GM12878 (cell line): ENCODE measurements at regions not wholly inside any gene's neighbourhood (a gene's known extent, or its start where the extent isn't known, plus 50 kb on each side); places are given as distances from the start of the nearest gene placed in this dataset.

Source experiments
- ATAC-seq: fragments of 200-7000 bp; cut with Tn5 transposase; 3 replicates; pipeline ENCODE4 v1.9.1; 2020; ENCODE audit warnings: mild to moderate bottlenecking, moderate library complexity
- BruUV-seq: library from RNA; stranded (reverse); fragments of 400-500 nt; replicated peaks from 2 replicates; lab custom pipeline; 2021; lab: Mats Ljungman, UMichigan
- CTCF ChIA-PET: fragments of 300-600 bp; sonication (Branson Sonifier 250); formaldehyde crosslinking; extraction: SDS; loops from one replicate; lab custom pipeline; 2021; ENCODE audit warnings: inconsistent platforms; lab: Yijun Ruan, JAX
- POLR2A ChIA-PET: fragments of 350-600 bp; formaldehyde crosslinking; extraction: SDS; loops from one replicate; lab custom pipeline; 2021; ENCODE audit warnings: inconsistent platforms; lab: Charles Lee
- RAD21 ChIA-PET: fragments of 300-600 bp; sonication (Branson Sonifier 250); formaldehyde crosslinking; loops from one replicate; lab custom pipeline; 2023; ENCODE audit warnings: antibody characterized with exemption; ENCODE audit not compliant: unreplicated experiment; lab: Charles Lee
- SMC1A ChIA-PET: fragments of 300-600 bp; sonication (Branson Sonifier 250); formaldehyde crosslinking; loops from one replicate; lab custom pipeline; 2023; ENCODE audit not compliant: unreplicated experiment, uncharacterized antibody; lab: Charles Lee
- DNase-seq: peaks from one replicate; pipeline ENCODE4 v3.0.0-alpha.2; 2011; ENCODE audit warnings: low read depth, low spot score
- FAIRE-seq: peaks from 3 replicates; lab custom pipeline; 2011; peaks lifted over from hg19 to GRCh38; lab: Jason Lieb, UNC
- H2AFZ ChIP-seq: 2 replicates; pipeline ENCODE4 v1.6.0; 2011; ENCODE audit warnings: low read depth, low read length, control low read depth; ENCODE audit not compliant: control insufficient read depth
- H3K27ac ChIP-seq: 2 replicates; pipeline ENCODE4 v1.5.1; 2011; ENCODE audit warnings: control low read depth; ENCODE audit not compliant: control insufficient read depth, insufficient read depth
- H3K27me3 ChIP-seq, 2 experiments: replicated peaks in 1 of 2; 2 replicates each; pipeline versions ENCODE4 v1.6.0 to v1.6.1; 2011; ENCODE audit warnings: low read length in 1 of 2; ENCODE audit not compliant: control insufficient read depth in 2 of 2, insufficient read depth in 2 of 2
- H3K36me3 ChIP-seq, 2 experiments: 2 replicates each; pipeline ENCODE4 v1.5.1; 2011; ENCODE audit warnings: low read length in 1 of 2; ENCODE audit not compliant: control insufficient read depth in 2 of 2, insufficient read depth in 2 of 2
- H3K4me1 ChIP-seq: 2 replicates; pipeline ENCODE4 v1.6.1; 2011; ENCODE audit warnings: mild to moderate bottlenecking, low read length, moderate library complexity, mixed read lengths; ENCODE audit not compliant: control insufficient read depth, insufficient read depth
- H3K4me2 ChIP-seq: 2 replicates; pipeline ENCODE4 v1.6.0; 2011; ENCODE audit warnings: control low read depth; ENCODE audit not compliant: control insufficient read depth, insufficient read depth
- H3K4me3 ChIP-seq: fragments of 200-600 bp; sonication (generic); 2 replicates; pipeline ENCODE4 v1.5.1; 2016
- H3K79me2 ChIP-seq: 2 replicates; pipeline ENCODE4 v1.6.0; 2011; ENCODE audit warnings: low read length; ENCODE audit not compliant: control insufficient read depth, insufficient read depth
- H3K9ac ChIP-seq: 2 replicates; pipeline ENCODE4 v1.8.0; 2011; ENCODE audit warnings: low read length, control low read depth, mixed read lengths; ENCODE audit not compliant: control insufficient read depth, insufficient read depth
- H3K9me3 ChIP-seq: replicated peaks from 3 replicates; pipeline ENCODE4 v1.5.1; 2011; ENCODE audit warnings: mild to moderate bottlenecking, low read length; ENCODE audit not compliant: control insufficient read depth, insufficient read depth
- H4K20me1 ChIP-seq: 2 replicates; pipeline ENCODE4 v1.6.0; 2011; ENCODE audit not compliant: control insufficient read depth, insufficient read depth
- ATF3 ChIP-seq: IDR thresholded peaks from 2 replicates; pipeline ENCODE4 v1.6.1; 2011; ENCODE audit warnings: low read depth, mild to moderate bottlenecking, low read length, moderate library complexity, borderline replicate concordance; ENCODE audit errors: extremely low read depth
- BCL11A ChIP-seq: IDR thresholded peaks from 2 replicates; pipeline ENCODE4 v1.6.1; 2011; ENCODE audit warnings: low read depth, low read length
- CHD4 ChIP-seq: fragments of 200-600 bp; sonication (generic); IDR thresholded peaks from 2 replicates; pipeline ENCODE4 v1.6.1; 2016; ENCODE audit warnings: mild to moderate bottlenecking
- EP300 ChIP-seq, 2 experiments: fragments of 150-350 bp in 1 of 2; IDR thresholded peaks; 2 replicates each; pipeline ENCODE4 v1.6.1; 2011 to 2012; ENCODE audit warnings: low read depth in 2 of 2, low read length in 2 of 2, borderline replicate concordance in 1 of 2, improper control_type of control experiment in 1 of 2, inconsistent platforms in 1 of 2; ENCODE audit not compliant: control insufficient read depth in 1 of 2
- GABPA ChIP-seq: IDR thresholded peaks from 2 replicates; pipeline ENCODE4 v1.6.1; 2014; ENCODE audit warnings: antibody characterized with exemption, low read depth, mild to moderate bottlenecking, inconsistent platforms
- HDAC2 ChIP-seq: fragments of 200-600 bp; sonication (generic); IDR thresholded peaks from 2 replicates; pipeline ENCODE4 v1.6.1; 2017
- KDM1A ChIP-seq: fragments of 200-600 bp; sonication (generic); IDR thresholded peaks from 2 replicates; pipeline ENCODE4 v1.6.1; 2016; ENCODE audit warnings: borderline replicate concordance
- PML ChIP-seq: IDR thresholded peaks from 2 replicates; pipeline ENCODE4 v1.6.1; 2012; ENCODE audit warnings: low read length, inconsistent platforms
- RB1 ChIP-seq: fragments of 450-650 bp; formaldehyde crosslinking; IDR thresholded peaks from 2 replicates; pipeline ENCODE4 v1.6.1; 2017; ENCODE audit warnings: mild to moderate bottlenecking, borderline replicate concordance
- SIX5 ChIP-seq: IDR thresholded peaks from 2 replicates; pipeline ENCODE4 v1.6.1; 2011; ENCODE audit warnings: mild to moderate bottlenecking, low read depth, low read length, moderate library complexity; ENCODE audit not compliant: severe bottlenecking
- SMC3 ChIP-seq: IDR thresholded peaks from 2 replicates; pipeline ENCODE4 v1.6.1; 2011; ENCODE audit warnings: low read length, improper control_type of control experiment, borderline replicate concordance
- SREBF1 ChIP-seq: IDR thresholded peaks from 2 replicates; pipeline ENCODE4 v1.6.1; 2012; ENCODE audit warnings: mild to moderate bottlenecking, low read length
- ZNF592 ChIP-seq: fragments of 450-650 bp; IDR thresholded peaks from 2 replicates; pipeline ENCODE4 v1.6.1; 2017; ENCODE audit warnings: mild to moderate bottlenecking, moderate library complexity
- WGBS: methylation state at CpG from one replicate; pipeline ENCODE4 v1.1.6; 2016; ENCODE audit warnings: low lambda C conversion rate; ENCODE audit not compliant: insufficient replicate concordance, insufficient coverage; ENCODE audit errors: missing lambda C conversion rate; 5-methylcytosine and 5-hydroxymethylcytosine counted together
- in situ Hi-C: fragments of 300-500 bp; cut with MboI; formaldehyde crosslinking; loops from 9 replicates; pipeline ENCODE4 v1.14.3; 2018; ENCODE audit warnings: mixed read lengths
- intact Hi-C: fragments of 100-400 bp; cut with micrococcal nuclease; formaldehyde crosslinking; loops from one replicate; pipeline ENCODE4 v1.14.2; 2022; ENCODE audit not compliant: unreplicated experiment

GRCh38 chr2:150983314-150983897 is 278.3 kb downstream of the RBM43 start:
- POLR2A ChIA-PET: no interaction called here
- intact Hi-C loops: no loop called here
- no peak overlapping the region for H3K27ac ChIP-seq
- no peaks in the 10 kb centered on the region for H4K20me1 ChIP-seq
- 31% methylated on average over 1 of the region's 1 CpG for WGBS
- no peaks in the 10 kb centered on the region for H3K27me3 ChIP-seq
- no peaks in the 10 kb centered on the region for H3K4me1 ChIP-seq
- H3K9me3 ChIP-seq: no peaks in the 10 kb centered on the region
- RAD21 ChIA-PET: no interaction called here
- no peak overlapping the region for H3K9ac ChIP-seq
- CTCF ChIA-PET: interaction anchor here (1.1 kb wide), 1 partner anchor 9 kb away, joined by 3 read pairs; no protein-coding TSS in a partner anchor
- TF ChIP-seq EP300 (IDR thresholded peaks at IDR 0.05; ENCODE audit: borderline replicate concordance in 1 of 2, control insufficient read depth in 1 of 2, low read depth in 2 of 2, low read length in 2 of 2) (no peak), KDM1A (no peak), SIX5 (no peak), PML (no peak), ATF3 (no peak), SREBF1 (no peak), SMC3 (no peak), CHD4 (no peak), RB1 (no peak), ZNF592 (no peak), GABPA (no peak), BCL11A (no peak), HDAC2 (no peak)
- TF ChIP-seq, all 136 proteins: peak for 0
- in situ Hi-C loops: no loop called here
- FAIRE-seq (no peak), DNase-seq (no peak), ATAC-seq (no peak)
- SMC1A ChIA-PET: interaction anchor here (1.1 kb wide), 1 partner anchor 249 kb away, joined by 3 read pairs; no protein-coding TSS in a partner anchor
- H3K4me3 ChIP-seq: no peak overlapping the region
- H2AFZ ChIP-seq: no peak overlapping the region
- H3K4me2 ChIP-seq: no peak overlapping the region
- BruUV-seq: no TSS peak
- H3K79me2 ChIP-seq: no peaks in the 10 kb centered on the region
- H3K36me3 ChIP-seq: no peaks in the 10 kb centered on the region
